ENCODE measurements at regions not wholly inside any gene's neighbourhood (a gene's known extent, or its start where the extent isn't known, plus 50 kb on each side); places are given as distances from the start of the nearest gene placed in this dataset.

DNA sequence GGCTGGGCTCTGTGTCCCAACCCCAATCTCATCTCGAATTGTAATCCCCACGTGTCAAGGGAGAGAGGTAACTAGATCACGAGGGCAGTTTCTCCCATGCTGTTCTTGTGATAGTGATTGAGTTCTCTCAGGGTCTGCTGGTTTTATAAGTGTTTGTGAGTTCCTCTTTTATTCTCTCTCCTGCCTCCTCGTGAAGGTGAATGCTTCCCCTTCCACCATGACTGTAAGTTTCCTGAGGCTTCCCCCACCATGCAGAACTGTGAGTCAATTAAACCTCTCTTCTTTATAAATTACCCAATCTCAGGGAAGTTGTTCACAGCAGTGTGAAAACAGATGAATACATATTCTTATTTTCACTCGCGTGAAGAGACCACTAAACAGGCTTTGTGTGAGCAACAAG, 148.2 kb downstream of the TMEM30B start:
- no peak overlapping the region for H3K9ac ChIP-seq (ENCODE audit: low read length)
- no peak overlapping the region for H2AFZ ChIP-seq (ENCODE audit: low read depth, low read length)
- no peaks in the 10 kb centered on the region for H3K27me3 ChIP-seq (ENCODE audit: insufficient read depth, low read length)
- no peaks in the 10 kb centered on the region for H3K79me2 ChIP-seq (ENCODE audit: insufficient read depth, low read length)
- H4K20me1 ChIP-seq (ENCODE audit: insufficient read depth, low read length), result no peaks in the 10 kb centered on the region
- H3K4me1 ChIP-seq (ENCODE audit: insufficient read depth, low read length), result no peaks in the 10 kb centered on the region
- no peak for TF ChIP-seq EZH2 (IDR thresholded peaks at IDR 0.05; ENCODE audit: insufficient read depth, low read length)
- no peak for TF ChIP-seq CTCF (IDR thresholded peaks at IDR 0.05; ENCODE audit: insufficient read depth, low read depth, low read length)
- Mint-ChIP-seq H3K36me3 (ENCODE audit: low read depth, unreplicated experiment) (no peaks in the 10 kb centered on the region), H3K4me3 (ENCODE audit: unreplicated experiment) (no peak overlapping the region), H3K27me3 (ENCODE audit: low read depth, unreplicated experiment) (peaks cover 6% of the 10 kb centered on the region), H3K9me3 (ENCODE audit: unreplicated experiment) (peaks cover 13% of the 10 kb centered on the region), H3K4me1 (ENCODE audit: low read depth, unreplicated experiment) (peaks cover 6% of the 10 kb centered on the region), H3K27ac (ENCODE audit: unreplicated experiment) (no peak overlapping the region)
- H3K4me2 ChIP-seq (ENCODE audit: low read length), result no peak overlapping the region
- no peaks in the 10 kb centered on the region for H3K9me3 ChIP-seq (ENCODE audit: insufficient read depth, low read depth, low read length)
- DNase-seq (ENCODE audit: low read depth) (no peak), FAIRE-seq (no peak)
- H3K4me3 ChIP-seq (ENCODE audit: insufficient read depth, low read depth, low read length), result no peak overlapping the region
- H3K27ac ChIP-seq (ENCODE audit: low read depth, low read length), result no peak overlapping the region
- H3K36me3 ChIP-seq (ENCODE audit: insufficient read depth, low read length), result no peaks in the 10 kb centered on the region

DNA sequence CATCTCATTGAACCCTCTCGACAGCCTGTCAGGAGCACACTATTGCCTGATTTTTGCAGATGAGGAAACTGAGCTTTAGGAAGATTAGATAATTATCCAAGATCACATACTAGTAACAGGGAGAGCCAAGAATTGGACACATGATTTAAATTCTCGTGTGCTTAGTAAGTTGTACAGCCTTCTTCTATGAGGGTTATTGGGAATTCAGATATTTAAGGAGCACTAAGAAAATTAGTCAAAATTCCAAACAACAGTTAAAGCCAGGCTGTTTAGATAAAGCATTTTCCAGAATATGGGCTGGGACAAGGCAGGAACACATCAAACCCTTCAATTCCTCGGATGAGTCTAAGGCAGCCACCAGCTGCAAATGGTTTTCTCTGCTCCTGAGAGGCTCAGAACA, 148.8 kb downstream of the TMEM30B start:
- Histone ChIP-seq H3K4me3 (ENCODE audit: insufficient read depth, low read depth, low read length) (no peak overlapping the region), H2AFZ (ENCODE audit: low read depth, low read length) (no peak overlapping the region), H3K27me3 (ENCODE audit: insufficient read depth, low read length) (no peaks in the 10 kb centered on the region), H3K9ac (ENCODE audit: low read length) (no peak overlapping the region), H3K79me2 (ENCODE audit: insufficient read depth, low read length) (no peaks in the 10 kb centered on the region), H3K9me3 (ENCODE audit: insufficient read depth, low read depth, low read length) (no peaks in the 10 kb centered on the region), H3K36me3 (ENCODE audit: insufficient read depth, low read length) (no peaks in the 10 kb centered on the region), H4K20me1 (ENCODE audit: insufficient read depth, low read length) (no peaks in the 10 kb centered on the region), H3K4me1 (ENCODE audit: insufficient read depth, low read length) (no peaks in the 10 kb centered on the region), H3K27ac (ENCODE audit: low read depth, low read length) (no peak overlapping the region), H3K4me2 (ENCODE audit: low read length) (no peak overlapping the region)
- peaks cover 10% of the 10 kb centered on the region for H3K9me3 Mint-ChIP-seq (ENCODE audit: unreplicated experiment)
- peak; percentile 57 for DNase-seq (ENCODE audit: low read depth)
- no peak for FAIRE-seq
- no peak overlapping the region for H3K4me3 Mint-ChIP-seq (ENCODE audit: unreplicated experiment)
- H3K36me3 Mint-ChIP-seq (ENCODE audit: low read depth, unreplicated experiment), result no peaks in the 10 kb centered on the region
- no peak for TF ChIP-seq EZH2 (IDR thresholded peaks at IDR 0.05; ENCODE audit: insufficient read depth, low read length)
- no peak for TF ChIP-seq CTCF (IDR thresholded peaks at IDR 0.05; ENCODE audit: insufficient read depth, low read depth, low read length)
- peaks cover 6% of the 10 kb centered on the region for H3K27me3 Mint-ChIP-seq (ENCODE audit: low read depth, unreplicated experiment)
- peaks cover 6% of the 10 kb centered on the region for H3K4me1 Mint-ChIP-seq (ENCODE audit: low read depth, unreplicated experiment)
- H3K27ac Mint-ChIP-seq (ENCODE audit: unreplicated experiment), result no peak overlapping the region

- H3K9me3 Mint-ChIP-seq (ENCODE audit: unreplicated experiment), result peaks cover 4% of the 10 kb centered on the region
- no peak overlapping the region for H3K4me3 Mint-ChIP-seq (ENCODE audit: unreplicated experiment)
- Histone ChIP-seq H3K4me3 (ENCODE audit: insufficient read depth, low read depth, low read length) (no peak overlapping the region), H3K4me2 (ENCODE audit: low read length) (no peak overlapping the region), H3K27ac (ENCODE audit: low read depth, low read length) (no peak overlapping the region), H4K20me1 (ENCODE audit: insufficient read depth, low read length) (no peaks in the 10 kb centered on the region), H3K4me1 (ENCODE audit: insufficient read depth, low read length) (peaks cover 10% of the 10 kb centered on the region), H3K9me3 (ENCODE audit: insufficient read depth, low read depth, low read length) (no peaks in the 10 kb centered on the region), H3K36me3 (ENCODE audit: insufficient read depth, low read length) (no peaks in the 10 kb centered on the region), H3K9ac (ENCODE audit: low read length) (no peak overlapping the region), H3K27me3 (ENCODE audit: insufficient read depth, low read length) (no peaks in the 10 kb centered on the region), H3K79me2 (ENCODE audit: insufficient read depth, low read length) (no peaks in the 10 kb centered on the region), H2AFZ (ENCODE audit: low read depth, low read length) (no peak overlapping the region)
- TF ChIP-seq CTCF (IDR thresholded peaks at IDR 0.05; ENCODE audit: insufficient read depth, low read depth, low read length), result no peak
- no peak for TF ChIP-seq EZH2 (IDR thresholded peaks at IDR 0.05; ENCODE audit: insufficient read depth, low read length)
- DNase-seq (ENCODE audit: low read depth) (no peak), FAIRE-seq (no peak)
- no peaks in the 10 kb centered on the region for H3K36me3 Mint-ChIP-seq (ENCODE audit: low read depth, unreplicated experiment)
- H3K27me3 Mint-ChIP-seq (ENCODE audit: low read depth, unreplicated experiment), result peaks cover 6% of the 10 kb centered on the region
- H3K27ac Mint-ChIP-seq (ENCODE audit: unreplicated experiment), result no peak overlapping the region
- peaks cover 15% of the 10 kb centered on the region for H3K4me1 Mint-ChIP-seq (ENCODE audit: low read depth, unreplicated experiment)
Measured at GRCh38 chr14:61130512-61131260, 149.6 kb downstream of the SLC38A6 start.

Measured in astrocyte (in vitro differentiated cells and primary cell).